BJ (cell line): ENCODE measurements at regions not wholly inside any gene's neighbourhood (a gene's known extent, or its start where the extent isn't known, plus 50 kb on each side); places are given as distances from the start of the nearest gene placed in this dataset.

Experiments
- CTCF ChIA-PET: fragments of 350-600 bp; formaldehyde crosslinking; extraction: SDS; loops from one replicate; lab custom pipeline; 2021; ENCODE audit warnings: antibody characterized with exemption, inconsistent platforms; lab: Yijun Ruan, JAX
- POLR2A ChIA-PET: fragments of 300-600 bp; sonication (Branson Sonifier 250); formaldehyde crosslinking; extraction: SDS; loops from one replicate; lab custom pipeline; 2021; ENCODE audit warnings: antibody characterized with exemption; lab: Charles Lee
- DNase-seq: peaks from one replicate; pipeline ENCODE4 v3.0.0-alpha.2; 2011; ENCODE audit warnings: low read depth
- H3K27me3 ChIP-seq: 2 replicates; pipeline ENCODE4 v1.6.0; 2011; ENCODE audit warnings: low read length; ENCODE audit not compliant: control insufficient read depth, insufficient read depth
- H3K36me3 ChIP-seq: 2 replicates; pipeline ENCODE4 v1.5.1; 2011; ENCODE audit warnings: low read length; ENCODE audit not compliant: control insufficient read depth, insufficient read depth
- H3K4me3 ChIP-seq: 2 replicates; pipeline ENCODE4 v1.5.1; 2011; ENCODE audit warnings: low read depth, mild to moderate bottlenecking, control low read depth, low read length
- CTCF ChIP-seq: IDR thresholded peaks from 2 replicates; pipeline ENCODE4 v1.5.1; 2011; ENCODE audit warnings: low read depth, mild to moderate bottlenecking, control low read depth, inconsistent platforms, low read length, moderate library complexity; ENCODE audit not compliant: insufficient read depth

DNA sequence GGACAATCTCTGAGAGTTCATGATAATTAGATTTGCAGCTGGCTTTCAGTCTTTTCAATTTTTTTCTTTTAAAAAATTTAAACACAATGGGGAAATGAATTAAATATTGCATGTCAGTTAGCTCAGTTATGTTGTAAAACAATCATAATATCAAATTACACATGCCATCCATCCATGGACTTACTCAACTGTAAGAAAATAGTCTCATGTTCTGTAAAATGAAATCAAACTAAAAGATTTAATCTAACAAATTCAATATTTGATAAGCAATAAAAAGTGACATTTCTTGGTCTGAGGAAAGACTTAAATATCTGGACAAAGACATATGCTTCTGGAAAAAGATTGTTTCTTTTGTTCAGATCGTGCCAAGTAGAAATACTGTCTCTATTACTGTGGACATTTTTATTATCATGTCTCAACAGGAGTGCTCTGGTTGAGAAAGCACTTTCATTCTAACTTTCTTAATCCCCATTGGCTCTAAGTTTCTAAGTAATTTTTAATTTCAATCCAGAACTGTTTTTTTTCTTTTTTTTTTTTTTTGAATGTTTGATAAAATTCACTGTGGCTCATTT is 179.2 kb upstream of the FAM3C start:
- H3K4me3 ChIP-seq, result no peak overlapping the region
- no peak for TF ChIP-seq CTCF
- POLR2A ChIA-PET, result no interaction called here
- DNase-seq, result no peak
- peaks cover 2% of the 10 kb centered on the region; the same call in 1 of the 2 replicates for H3K27me3 ChIP-seq
- H3K36me3 ChIP-seq, result no peaks in the 10 kb centered on the region
- CTCF ChIA-PET, result interaction anchor here (0.7 kb wide), 1 partner anchor 10 kb away, joined by 3 read pairs; no protein-coding TSS in a partner anchor

DNA sequence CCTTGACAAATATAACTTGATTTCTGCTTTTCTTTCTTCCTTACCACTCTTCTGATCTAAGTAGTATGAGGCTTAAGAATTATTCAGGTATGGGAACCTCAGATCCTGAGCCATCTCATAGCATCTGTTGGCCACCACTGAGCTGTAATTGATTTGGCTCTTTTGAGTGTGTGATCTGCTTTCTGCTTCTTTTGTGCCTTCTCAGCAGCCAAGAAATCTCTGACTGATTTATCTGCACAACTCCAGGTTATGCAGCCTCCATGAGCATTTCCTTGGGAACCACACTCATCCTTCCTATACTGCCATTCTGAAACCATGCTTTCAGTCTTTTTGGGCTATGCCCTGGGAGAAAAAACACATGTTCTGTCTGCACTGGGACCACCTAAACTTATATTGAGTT is 178.0 kb upstream of the FAM3C start:
- H3K27me3 ChIP-seq, result peaks cover 2% of the 10 kb centered on the region; the same call in 1 of the 2 replicates
- ChIA-PET POLR2A (no interaction called here), CTCF (interaction anchor here (1.0 kb wide), 1 partner anchor 207 kb away, joined by 3 read pairs; no protein-coding TSS in a partner anchor)
- H3K4me3 ChIP-seq, result no peak overlapping the region
- H3K36me3 ChIP-seq, result no peaks in the 10 kb centered on the region
- TF ChIP-seq CTCF, result no peak
- no peak for DNase-seq

- no peak for DNase-seq
- ChIA-PET POLR2A (no interaction called here), CTCF (no interaction called here)
- Histone ChIP-seq H3K36me3 (no peaks in the 10 kb centered on the region), H3K27me3 (no peaks in the 10 kb centered on the region), H3K4me3 (no peak overlapping the region)
- no peak for TF ChIP-seq CTCF
These were observed 176.5 kb upstream of the FAM3C start for GRCh38 chr7:121572615-121573014.

DNA sequence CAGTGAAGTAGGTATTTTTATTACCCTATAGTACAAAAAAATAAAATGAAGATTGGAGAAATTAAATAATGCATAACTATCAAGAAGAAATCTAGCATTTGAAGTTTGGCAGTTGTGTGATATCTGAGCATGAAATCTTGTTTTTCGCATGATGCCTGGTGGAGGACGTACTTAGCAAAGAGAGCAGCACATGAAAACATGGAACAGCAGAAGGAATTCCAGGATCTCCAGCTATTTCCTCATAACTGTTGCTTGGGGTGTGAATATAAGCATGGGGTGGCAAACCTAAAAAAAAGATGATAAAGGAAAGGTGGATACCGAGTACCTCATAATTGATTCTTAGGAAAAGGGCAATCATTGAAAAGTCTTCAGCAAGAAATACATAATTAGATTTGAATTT is 174.3 kb upstream of the FAM3C start:
- H3K4me3 ChIP-seq, result no peak overlapping the region
- ChIA-PET POLR2A (no interaction called here), CTCF (no interaction called here)
- no peaks in the 10 kb centered on the region for H3K36me3 ChIP-seq
- no peak for DNase-seq
- no peak for TF ChIP-seq CTCF
- H3K27me3 ChIP-seq, result no peaks in the 10 kb centered on the region

GRCh38 chr7:121563177-121563576 is 167.1 kb upstream of the FAM3C start:
- CTCF ChIA-PET, result interaction anchor here (0.6 to 1.2 kb wide), 2 partner anchors 15 to 37 kb away, joined by 3 read pairs; no protein-coding TSS in a partner anchor
- no peaks in the 10 kb centered on the region for H3K36me3 ChIP-seq
- POLR2A ChIA-PET, result no interaction called here
- no peak overlapping the region for H3K4me3 ChIP-seq
- peak; percentile 42; the same call in 1 of the 2 replicates for TF ChIP-seq CTCF
- DNase-seq, result no peak
- H3K27me3 ChIP-seq, result no peaks in the 10 kb centered on the region
